GM12864 (cell line): ENCODE measurements at regions not wholly inside any gene's neighbourhood (a gene's known extent, or its start where the extent isn't known, plus 50 kb on each side); places are given as distances from the start of the nearest gene placed in this dataset.
"Not testable (repeated sequence)": the region's sequence is repeated elsewhere in the genome, so short reads cannot be mapped to it uniquely, and the experiment has no call there.

Experiments
- DNase-seq: peaks from one replicate; pipeline ENCODE4 v3.0.0-alpha.2; 2011; ENCODE audit warnings: low read depth
- H3K4me3 ChIP-seq: 2 replicates; pipeline ENCODE4 v1.5.1; 2011; ENCODE audit warnings: mild to moderate bottlenecking, low read depth, low read length, control low read depth
- TF ChIP-seq, protein P1 (sequence below): IDR thresholded peaks from 2 replicates; pipeline ENCODE4 v1.5.1; 2011; ENCODE audit warnings: low read depth, mild to moderate bottlenecking, moderate library complexity, low read length, control low read depth, inconsistent platforms; ENCODE audit errors: missing control alignments

DNA sequence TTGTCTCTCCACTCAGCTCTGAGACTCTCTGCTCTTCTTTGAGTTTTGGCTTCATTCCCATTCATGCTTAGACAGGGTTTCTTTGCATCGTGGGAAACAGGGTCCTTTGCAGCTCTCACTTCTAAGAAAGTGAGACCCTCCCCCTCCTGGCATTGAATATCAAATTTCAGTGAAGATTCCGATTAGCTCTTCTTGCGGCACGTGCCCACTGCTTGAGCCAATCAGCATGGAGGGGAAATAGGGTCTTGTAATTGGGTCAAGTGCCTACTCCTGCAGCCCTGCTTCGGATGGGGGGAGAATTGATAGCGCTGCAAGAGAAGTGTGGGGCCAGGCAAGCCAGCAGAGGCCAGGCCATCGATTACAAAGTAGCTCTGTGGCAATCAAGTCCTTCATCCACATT is 69.6 kb downstream of the TFAP2C start:
- no peak overlapping the region for H3K4me3 ChIP-seq
- TF ChIP-seq, protein P1, sequence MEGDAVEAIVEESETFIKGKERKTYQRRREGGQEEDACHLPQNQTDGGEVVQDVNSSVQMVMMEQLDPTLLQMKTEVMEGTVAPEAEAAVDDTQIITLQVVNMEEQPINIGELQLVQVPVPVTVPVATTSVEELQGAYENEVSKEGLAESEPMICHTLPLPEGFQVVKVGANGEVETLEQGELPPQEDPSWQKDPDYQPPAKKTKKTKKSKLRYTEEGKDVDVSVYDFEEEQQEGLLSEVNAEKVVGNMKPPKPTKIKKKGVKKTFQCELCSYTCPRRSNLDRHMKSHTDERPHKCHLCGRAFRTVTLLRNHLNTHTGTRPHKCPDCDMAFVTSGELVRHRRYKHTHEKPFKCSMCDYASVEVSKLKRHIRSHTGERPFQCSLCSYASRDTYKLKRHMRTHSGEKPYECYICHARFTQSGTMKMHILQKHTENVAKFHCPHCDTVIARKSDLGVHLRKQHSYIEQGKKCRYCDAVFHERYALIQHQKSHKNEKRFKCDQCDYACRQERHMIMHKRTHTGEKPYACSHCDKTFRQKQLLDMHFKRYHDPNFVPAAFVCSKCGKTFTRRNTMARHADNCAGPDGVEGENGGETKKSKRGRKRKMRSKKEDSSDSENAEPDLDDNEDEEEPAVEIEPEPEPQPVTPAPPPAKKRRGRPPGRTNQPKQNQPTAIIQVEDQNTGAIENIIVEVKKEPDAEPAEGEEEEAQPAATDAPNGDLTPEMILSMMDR: no peak
- no peak for DNase-seq

DNA sequence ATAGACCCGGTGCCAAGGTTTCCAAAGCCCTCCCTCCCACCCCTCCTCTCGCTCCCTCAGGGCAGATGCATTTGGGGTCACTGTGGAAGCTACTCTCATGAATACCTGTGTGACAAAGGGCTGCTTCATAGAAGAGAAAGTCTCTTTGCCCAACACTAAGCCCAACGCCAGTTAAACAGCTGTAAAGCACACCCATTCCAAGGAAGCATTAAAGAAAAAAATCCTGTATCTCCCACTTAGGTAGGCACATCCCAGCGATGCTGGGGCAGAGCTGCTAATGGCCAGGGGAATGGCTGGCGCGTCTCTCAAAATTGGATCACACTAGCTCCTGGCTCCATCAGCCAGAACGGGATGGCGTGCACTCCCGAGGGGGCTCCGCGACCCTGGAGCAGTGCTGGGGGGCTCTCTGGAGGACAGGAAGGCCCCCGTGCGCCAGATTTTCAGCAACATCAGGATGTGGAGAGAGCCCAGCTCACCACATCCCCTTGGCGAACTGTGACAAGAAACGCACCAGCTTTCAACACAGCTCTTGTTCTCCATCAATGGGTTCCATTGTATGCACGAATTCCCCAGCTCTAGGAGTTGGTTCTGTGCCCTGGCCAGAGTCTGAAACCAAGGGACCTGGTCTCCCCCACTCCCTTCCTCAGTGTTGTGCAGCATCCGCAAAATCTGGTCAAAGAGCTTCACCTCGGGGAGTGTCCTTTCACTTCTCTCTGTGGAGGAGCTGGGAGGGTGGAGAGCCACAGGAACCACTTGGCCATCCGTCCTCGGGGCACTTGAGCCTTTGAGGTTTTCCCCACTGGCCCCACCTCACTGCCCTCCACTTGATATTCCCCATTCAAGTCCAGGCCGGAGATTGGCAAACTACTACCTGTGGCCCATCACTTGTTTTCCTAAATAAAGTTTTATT is 74.1 kb downstream of the TFAP2C start:
- TF ChIP-seq, protein P1: no peak
- DNase-seq: no peak
- no peak overlapping the region for H3K4me3 ChIP-seq

DNA sequence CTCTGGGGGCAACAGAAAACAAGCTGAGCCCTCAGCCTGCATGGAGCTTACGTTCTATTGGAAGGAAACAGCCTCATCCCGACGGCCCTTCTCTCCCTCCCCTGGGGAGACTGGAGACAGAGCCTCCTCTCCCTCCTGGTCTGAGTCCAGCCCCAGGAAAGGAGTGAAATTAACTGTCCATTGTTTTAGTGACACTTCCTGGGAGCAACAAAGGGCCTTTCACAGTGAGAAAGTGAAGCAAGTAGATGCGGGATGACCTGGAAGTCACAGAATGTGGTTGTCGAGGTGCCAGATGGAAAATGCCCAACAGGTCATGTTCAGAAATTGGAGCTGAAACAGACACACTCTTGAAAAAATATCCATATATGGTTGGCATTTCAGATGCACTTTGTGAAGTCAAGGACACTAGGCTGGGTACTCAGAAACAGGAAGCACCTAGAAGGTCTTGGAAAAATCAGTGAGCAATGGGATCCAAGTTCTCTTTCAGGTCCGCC is 77.8 kb downstream of the TFAP2C start:
- no peak for DNase-seq
- TF ChIP-seq, protein P1: no peak
- H3K4me3 ChIP-seq: no peak overlapping the region

DNA sequence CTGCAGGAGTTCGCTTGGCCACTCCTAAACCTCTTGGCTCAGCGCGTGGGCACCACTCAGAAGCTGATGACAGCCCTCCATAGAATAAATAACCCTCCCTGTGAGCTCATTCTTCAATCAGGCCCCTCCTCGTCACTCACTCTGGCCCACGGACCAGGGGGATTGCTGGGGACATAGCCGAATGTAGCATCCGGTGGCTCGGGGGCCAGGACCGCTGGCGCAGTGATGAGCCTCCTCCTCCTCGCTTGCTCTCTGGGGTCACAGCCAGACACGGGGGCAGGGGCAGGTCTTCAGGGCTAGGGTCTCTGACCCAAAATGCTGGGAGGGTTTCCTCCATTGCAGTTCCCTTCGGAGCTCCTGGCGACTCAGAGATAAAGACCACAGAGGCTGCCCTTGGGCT is 79.9 kb downstream of the TFAP2C start:
- TF ChIP-seq, protein P1: no peak
- no peak overlapping the region for H3K4me3 ChIP-seq
- DNase-seq: no peak

DNA sequence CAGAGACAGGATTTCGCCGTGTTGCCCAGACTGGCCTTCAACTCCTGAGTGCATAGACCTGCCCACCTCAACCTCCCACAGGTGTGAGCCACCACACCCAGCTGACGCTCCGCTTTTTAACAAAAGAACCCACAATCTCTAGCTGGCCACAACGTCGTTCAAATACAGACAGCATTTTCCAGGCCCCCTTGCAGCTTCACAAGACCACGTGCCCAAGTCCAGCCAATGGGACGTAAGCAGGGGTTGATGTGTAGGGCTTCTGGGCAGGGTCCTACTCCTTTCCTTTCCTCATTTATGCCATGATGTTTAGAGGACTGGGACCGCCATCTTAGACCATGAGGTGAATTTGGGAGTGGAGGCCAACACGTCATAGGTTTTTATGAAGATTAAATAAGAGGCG is 81.0 kb downstream of the TFAP2C start:
- no peak overlapping the region for H3K4me3 ChIP-seq
- no peak for DNase-seq
- TF ChIP-seq, protein P1: no peak

DNA sequence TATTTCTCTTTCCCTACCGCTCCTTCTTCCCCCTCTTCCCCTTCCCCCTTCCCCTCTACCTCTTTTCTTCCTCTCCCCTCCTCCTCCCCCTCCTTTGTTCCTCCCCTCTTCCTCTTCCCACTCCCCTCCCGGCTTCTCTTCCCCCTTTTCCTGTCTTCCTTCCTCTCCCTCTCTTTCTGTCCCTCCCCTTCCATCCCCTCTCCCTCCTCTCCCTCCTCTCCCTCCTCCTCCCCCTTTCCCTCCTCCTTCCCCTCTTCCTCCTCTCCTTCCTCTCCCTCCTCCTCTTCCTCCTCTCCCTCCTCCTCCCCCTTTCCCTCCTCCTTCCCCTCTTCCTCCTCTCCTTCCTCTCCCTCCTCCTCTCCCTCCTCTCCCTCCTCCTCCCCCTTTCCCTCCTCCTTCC is 81.5 kb downstream of the TFAP2C start:
- DNase-seq, H3K4me3 ChIP-seq: not testable (repeated sequence)

DNA sequence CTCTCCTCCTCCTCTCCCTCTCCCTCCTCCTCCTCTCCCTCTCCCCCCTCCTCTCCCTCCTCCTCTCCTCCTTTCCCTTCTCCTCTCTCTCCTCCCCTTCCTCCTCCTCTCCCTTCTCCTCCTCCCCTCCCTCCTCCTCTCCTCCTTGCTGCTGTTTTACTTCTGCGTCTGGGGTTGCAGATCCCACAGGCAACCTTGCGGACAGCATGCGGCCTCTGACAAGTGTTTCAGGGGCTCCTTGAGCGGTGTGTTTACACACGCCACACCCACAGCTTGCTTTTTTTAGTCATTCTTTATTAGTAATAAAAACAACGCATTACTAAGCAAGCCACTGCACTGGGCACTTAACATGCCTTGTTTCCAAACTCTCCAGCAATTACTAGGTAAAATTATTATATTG is 81.9 kb downstream of the TFAP2C start:
- no peak overlapping the region for H3K4me3 ChIP-seq
- TF ChIP-seq, protein P1: no peak
- DNase-seq: no peak
